DND-41 (cell line): ENCODE measurements at regions not wholly inside any gene's neighbourhood (a gene's known extent, or its start where the extent isn't known, plus 50 kb on each side); places are given as distances from the start of the nearest gene placed in this dataset.

Experiments used
- ATAC-seq: fragments of 200-7000 bp; cut with Tn5 transposase; 3 replicates; pipeline ENCODE4 v1.9.1; 2021; ENCODE audit warnings: low read depth; ENCODE audit not compliant: insufficient read depth
- DNase-seq: peaks from one replicate; pipeline ENCODE4 v3.0.0-alpha.2; 2020
- H2AFZ ChIP-seq: 2 replicates; pipeline ENCODE4 v1.6.0; 2012; ENCODE audit warnings: low read depth, low read length
- H3K27ac ChIP-seq: 2 replicates; pipeline ENCODE4 v1.5.1; 2012; ENCODE audit warnings: low read length, inconsistent platforms
- H3K27me3 ChIP-seq: fragments of 200-600 bp; sonication (generic); 2 replicates; pipeline ENCODE4 v1.6.0; 2012; ENCODE audit warnings: low read length, mild to moderate bottlenecking, inconsistent platforms; ENCODE audit not compliant: insufficient read depth, poor library complexity
- H3K36me3 ChIP-seq: 2 replicates; pipeline ENCODE4 v1.5.1; 2012; ENCODE audit warnings: low read length, inconsistent platforms; ENCODE audit not compliant: insufficient read depth
- H3K4me1 ChIP-seq: 2 replicates; pipeline ENCODE4 v1.5.1; 2012; ENCODE audit warnings: mild to moderate bottlenecking, low read length; ENCODE audit not compliant: insufficient read depth
- H3K4me2 ChIP-seq: 2 replicates; pipeline ENCODE4 v1.6.0; 2012; ENCODE audit warnings: mild to moderate bottlenecking, moderate library complexity, low read length, inconsistent platforms; ENCODE audit not compliant: insufficient read depth
- H3K4me3 ChIP-seq, 2 experiments: fragments of 200-600 bp in 1 of 2; shearing (Covaris generic) in 1 of 2; 2 replicates each; pipeline ENCODE4 v1.5.1; 2012 to 2016; ENCODE audit warnings: inconsistent platforms in 2 of 2, low read length in 2 of 2, mild to moderate bottlenecking in 2 of 2, low read depth in 1 of 2, moderate library complexity in 1 of 2
- H3K79me2 ChIP-seq: 2 replicates; pipeline ENCODE4 v1.6.0; 2012; ENCODE audit warnings: low read length, inconsistent platforms; ENCODE audit not compliant: insufficient read depth
- H3K9ac ChIP-seq: 2 replicates; pipeline ENCODE4 v1.6.0; 2012; ENCODE audit warnings: low read depth, mild to moderate bottlenecking, inconsistent platforms, low read length, moderate library complexity
- H3K9me3 ChIP-seq: 2 replicates; pipeline ENCODE4 v1.5.1; 2012; ENCODE audit warnings: low read length, moderate library complexity, mild to moderate bottlenecking, inconsistent platforms; ENCODE audit not compliant: insufficient read depth, severe bottlenecking
- H4K20me1 ChIP-seq: 2 replicates; pipeline ENCODE4 v1.6.0; 2012; ENCODE audit warnings: low read length; ENCODE audit not compliant: insufficient read depth
- EZH2 ChIP-seq: IDR thresholded peaks from 3 replicates; pipeline ENCODE4 v1.6.1; 2012; ENCODE audit warnings: borderline replicate concordance, low read depth, mild to moderate bottlenecking, moderate library complexity, low read length, inconsistent platforms; ENCODE audit not compliant: severe bottlenecking
- TF ChIP-seq, protein P1 (sequence below): IDR thresholded peaks from 2 replicates; pipeline ENCODE4 v1.5.1; 2012; ENCODE audit warnings: borderline replicate concordance, low read length, moderate library complexity, mild to moderate bottlenecking; ENCODE audit not compliant: poor library complexity, severe bottlenecking; ENCODE audit errors: extremely low read depth

DNA sequence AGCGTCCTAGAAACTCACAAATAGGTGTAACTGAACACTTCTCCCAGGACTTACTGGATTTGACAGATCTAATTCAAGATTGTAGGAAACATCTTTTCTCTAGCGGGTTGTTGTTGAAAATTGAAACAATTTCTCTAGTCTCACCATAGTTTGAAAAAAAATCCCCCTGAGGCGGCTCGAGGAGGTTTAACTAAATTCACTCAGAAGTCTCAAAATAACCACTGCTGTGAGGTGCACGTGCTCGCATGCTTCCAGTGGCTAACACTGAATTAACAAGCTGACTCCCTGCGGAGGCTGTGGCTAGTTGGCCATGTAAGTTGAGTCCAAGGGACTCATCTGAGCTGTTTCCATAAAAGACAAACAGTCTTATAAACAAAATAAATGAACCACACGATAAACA lies 503.9 kb downstream of the OCA2 start:
- Histone ChIP-seq H3K27me3 (no peaks in the 10 kb centered on the region), H3K4me1 (no peaks in the 10 kb centered on the region), H3K4me2 (no peak overlapping the region), H3K36me3 (no peaks in the 10 kb centered on the region), H4K20me1 (no peaks in the 10 kb centered on the region), H3K4me3 (no peak overlapping the region), H3K9ac (no peak overlapping the region), H3K27ac (no peak overlapping the region), H2AFZ (no peak overlapping the region), H3K9me3 (no peaks in the 10 kb centered on the region), H3K79me2 (no peaks in the 10 kb centered on the region)
- TF ChIP-seq EZH2, result no peak
- TF ChIP-seq, protein P1, sequence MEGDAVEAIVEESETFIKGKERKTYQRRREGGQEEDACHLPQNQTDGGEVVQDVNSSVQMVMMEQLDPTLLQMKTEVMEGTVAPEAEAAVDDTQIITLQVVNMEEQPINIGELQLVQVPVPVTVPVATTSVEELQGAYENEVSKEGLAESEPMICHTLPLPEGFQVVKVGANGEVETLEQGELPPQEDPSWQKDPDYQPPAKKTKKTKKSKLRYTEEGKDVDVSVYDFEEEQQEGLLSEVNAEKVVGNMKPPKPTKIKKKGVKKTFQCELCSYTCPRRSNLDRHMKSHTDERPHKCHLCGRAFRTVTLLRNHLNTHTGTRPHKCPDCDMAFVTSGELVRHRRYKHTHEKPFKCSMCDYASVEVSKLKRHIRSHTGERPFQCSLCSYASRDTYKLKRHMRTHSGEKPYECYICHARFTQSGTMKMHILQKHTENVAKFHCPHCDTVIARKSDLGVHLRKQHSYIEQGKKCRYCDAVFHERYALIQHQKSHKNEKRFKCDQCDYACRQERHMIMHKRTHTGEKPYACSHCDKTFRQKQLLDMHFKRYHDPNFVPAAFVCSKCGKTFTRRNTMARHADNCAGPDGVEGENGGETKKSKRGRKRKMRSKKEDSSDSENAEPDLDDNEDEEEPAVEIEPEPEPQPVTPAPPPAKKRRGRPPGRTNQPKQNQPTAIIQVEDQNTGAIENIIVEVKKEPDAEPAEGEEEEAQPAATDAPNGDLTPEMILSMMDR, result no peak
- ATAC-seq, result no peak
- no peak for DNase-seq

DNA sequence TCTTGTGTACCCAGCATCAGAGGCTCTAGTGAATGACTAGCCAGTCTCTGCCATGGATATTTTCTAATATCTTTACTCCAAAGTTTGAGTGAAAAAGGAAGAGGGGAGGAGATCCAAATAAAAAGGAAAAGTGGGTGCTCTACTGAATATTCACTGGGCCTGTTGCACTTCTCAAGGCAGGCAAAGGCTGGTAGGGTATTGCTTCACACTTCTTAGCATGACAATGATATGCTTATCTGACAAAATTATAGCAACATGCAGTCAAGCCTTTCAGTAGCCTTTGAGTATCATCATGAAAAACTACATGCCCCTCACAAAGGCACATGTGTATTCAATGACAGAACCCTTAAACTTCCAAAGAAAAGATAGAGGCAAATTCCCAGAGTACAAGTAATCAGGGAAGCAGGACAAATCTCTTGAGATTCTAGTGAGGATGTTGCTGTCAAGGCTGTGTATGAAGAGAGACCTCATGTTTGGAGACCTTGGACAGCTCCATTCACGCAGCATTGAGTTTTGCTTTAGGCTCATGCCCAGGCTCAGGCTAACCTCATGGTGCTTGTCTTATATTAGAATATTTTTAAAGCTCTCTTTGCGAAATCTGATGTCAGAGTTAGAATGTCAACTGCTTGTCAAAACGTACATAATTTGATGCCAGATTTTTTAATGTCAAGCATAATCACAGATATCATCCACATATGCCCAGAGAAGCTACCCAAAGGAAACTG lies 506.9 kb downstream of the OCA2 start:
- H4K20me1 ChIP-seq, result no peaks in the 10 kb centered on the region
- no peak overlapping the region for H3K4me3 ChIP-seq
- H3K36me3 ChIP-seq, result no peaks in the 10 kb centered on the region
- no peak overlapping the region for H3K9ac ChIP-seq
- H3K4me1 ChIP-seq, result no peaks in the 10 kb centered on the region
- H3K79me2 ChIP-seq, result no peaks in the 10 kb centered on the region
- TF ChIP-seq EZH2, result no peak
- TF ChIP-seq, protein P1, result no peak
- DNase-seq (no peak), ATAC-seq (no peak)
- H3K27ac ChIP-seq, result no peak overlapping the region
- no peak overlapping the region for H3K4me2 ChIP-seq
- no peaks in the 10 kb centered on the region for H3K27me3 ChIP-seq
- H2AFZ ChIP-seq, result no peak overlapping the region
- no peaks in the 10 kb centered on the region for H3K9me3 ChIP-seq
